Ovary (tissue), 3 donors: ENCODE measurements at regions not wholly inside any gene's neighbourhood (a gene's known extent, or its start where the extent isn't known, plus 50 kb on each side); places are given as distances from the start of the nearest gene placed in this dataset.

Experiments
- POLR2A ChIP-seq: fragments of 450-650 bp; IDR thresholded peaks from one replicate; pipeline ENCODE4 v1.6.1; 2017; ENCODE audit warnings: antibody characterized with exemption, mild to moderate bottlenecking, moderate library complexity
- TF ChIP-seq, protein P1 (sequence below), 3 donors: fragments of 450-650 bp in 2 of 3; fragments of 200-600 bp in 1 of 3; IDR thresholded peaks; one replicate each; pipeline versions ENCODE4 v1.5.1 to v1.8.0; 2016 to 2022; ENCODE audit warnings: antibody characterized with exemption in 3 of 3, mild to moderate bottlenecking in 1 of 3
- donor health status: DM: no; HTN: no; CAD: no.

DNA sequence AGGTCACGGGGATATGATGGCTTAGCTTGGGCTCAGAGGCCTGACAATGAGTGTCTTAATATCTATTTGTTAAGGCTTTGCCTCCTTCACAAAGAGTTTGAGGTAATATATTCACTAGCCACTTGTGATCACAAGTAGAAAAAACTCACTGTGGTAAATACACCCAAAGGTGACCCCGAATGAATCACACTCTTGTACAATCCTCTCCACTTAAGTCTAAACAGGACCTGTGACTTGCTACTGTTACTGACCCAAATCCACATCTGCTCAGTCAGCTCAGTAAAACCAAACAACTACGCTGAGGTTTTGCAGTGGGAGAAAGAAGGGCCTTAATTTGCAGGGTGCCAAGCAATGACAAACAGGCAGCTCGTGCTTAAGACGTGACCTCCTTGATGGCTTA lies 223.8 kb upstream of the MAGEC2 start:
- TF ChIP-seq, protein P1, sequence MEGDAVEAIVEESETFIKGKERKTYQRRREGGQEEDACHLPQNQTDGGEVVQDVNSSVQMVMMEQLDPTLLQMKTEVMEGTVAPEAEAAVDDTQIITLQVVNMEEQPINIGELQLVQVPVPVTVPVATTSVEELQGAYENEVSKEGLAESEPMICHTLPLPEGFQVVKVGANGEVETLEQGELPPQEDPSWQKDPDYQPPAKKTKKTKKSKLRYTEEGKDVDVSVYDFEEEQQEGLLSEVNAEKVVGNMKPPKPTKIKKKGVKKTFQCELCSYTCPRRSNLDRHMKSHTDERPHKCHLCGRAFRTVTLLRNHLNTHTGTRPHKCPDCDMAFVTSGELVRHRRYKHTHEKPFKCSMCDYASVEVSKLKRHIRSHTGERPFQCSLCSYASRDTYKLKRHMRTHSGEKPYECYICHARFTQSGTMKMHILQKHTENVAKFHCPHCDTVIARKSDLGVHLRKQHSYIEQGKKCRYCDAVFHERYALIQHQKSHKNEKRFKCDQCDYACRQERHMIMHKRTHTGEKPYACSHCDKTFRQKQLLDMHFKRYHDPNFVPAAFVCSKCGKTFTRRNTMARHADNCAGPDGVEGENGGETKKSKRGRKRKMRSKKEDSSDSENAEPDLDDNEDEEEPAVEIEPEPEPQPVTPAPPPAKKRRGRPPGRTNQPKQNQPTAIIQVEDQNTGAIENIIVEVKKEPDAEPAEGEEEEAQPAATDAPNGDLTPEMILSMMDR (IDR thresholded peaks at IDR 0.05): no peak
- TF ChIP-seq POLR2A: no peak
